ENCODE measurements at regions not wholly inside any gene's neighbourhood (a gene's known extent, or its start where the extent isn't known, plus 50 kb on each side); places are given as distances from the start of the nearest gene placed in this dataset.
"Not testable (repeated sequence)": the region's sequence is repeated elsewhere in the genome, so short reads cannot be mapped to it uniquely, and the experiment has no call there.

- H3K9me3 ChIP-seq; H3K36me3 ChIP-seq; DNase-seq; H3K4me1 ChIP-seq; intact Hi-C loops (cut with DNase I); H3K4me3 ChIP-seq (replicated peaks in 1 of 3); H3K27ac ChIP-seq; H3K27me3 ChIP-seq: not testable (repeated sequence)
- WGBS, 2 donors: 81% methylated on average over 4 of the region's 12 CpGs; no CpG with 5 or more reads in 1 of the 2 donors
Measured at GRCh38 chr12:131207300-131207660, 253.6 kb downstream of the ADGRD1 start.

GRCh38 chr12:131207841-131208240 lies 254.1 kb downstream of the ADGRD1 start:
- H3K27ac ChIP-seq; DNase-seq; H3K9me3 ChIP-seq; H3K27me3 ChIP-seq; H3K4me1 ChIP-seq; intact Hi-C loops (cut with DNase I); H3K4me3 ChIP-seq (replicated peaks in 1 of 3); H3K36me3 ChIP-seq: not testable (repeated sequence)
- WGBS, 2 donors: 50% methylated on average over 10 of the region's 21 CpGs; no CpG with 5 or more reads in 1 of the 2 donors

- Histone ChIP-seq H3K36me3 (no peaks in the 10 kb centered on the region), H3K4me1 (no peaks in the 10 kb centered on the region), H3K27ac (no peak overlapping the region), H3K9me3 (no peaks in the 10 kb centered on the region), H3K27me3 (no peaks in the 10 kb centered on the region), H3K4me3 (replicated peaks in 1 of 3) (no peak overlapping the region)
- 46 to 69% methylated on average over 3 to 5 of the region's 5 CpGs for WGBS, 2 donors
- no peak for DNase-seq
- intact Hi-C loops (cut with DNase I): no loop called here
- TF ChIP-seq POLR2A (IDR thresholded peaks at IDR 0.05) (no peak), CTCF (IDR thresholded peaks at IDR 0.05) (no peak)
Measured at GRCh38 chr12:131208425-131208824, 254.7 kb downstream of the ADGRD1 start.

GRCh38 chr12:131209082-131210070 lies 255.7 kb downstream of the ADGRD1 start:
- Histone ChIP-seq H3K27ac (no peak overlapping the region), H3K9me3 (no peaks in the 10 kb centered on the region), H3K4me3 (replicated peaks in 1 of 3) (no peak overlapping the region), H3K36me3 (no peaks in the 10 kb centered on the region), H3K4me1 (no peaks in the 10 kb centered on the region), H3K27me3 (no peaks in the 10 kb centered on the region)
- DNase-seq: no peak
- intact Hi-C loops (cut with DNase I): no loop called here
- TF ChIP-seq CTCF (IDR thresholded peaks at IDR 0.05) (no peak), POLR2A (IDR thresholded peaks at IDR 0.05) (no peak)
- 87 to 92% methylated on average over 16 to 20 of the region's 21 CpGs for WGBS, 2 donors

- Histone ChIP-seq H3K4me3 (replicated peaks in 1 of 3) (no peak overlapping the region), H3K36me3 (no peaks in the 10 kb centered on the region), H3K9me3 (no peaks in the 10 kb centered on the region), H3K27me3 (no peaks in the 10 kb centered on the region), H3K27ac (no peak overlapping the region), H3K4me1 (no peaks in the 10 kb centered on the region)
- 76 to 83% methylated on average over 5 to 12 of the region's 13 CpGs for WGBS, 2 donors
- intact Hi-C loops (cut with DNase I): no loop called here
- TF ChIP-seq POLR2A (IDR thresholded peaks at IDR 0.05) (no peak), CTCF (IDR thresholded peaks at IDR 0.05) (no peak)
- no peak for DNase-seq
Measured at GRCh38 chr12:131210506-131211339, 257.0 kb downstream of the ADGRD1 start.
